ENCODE measurements at regions not wholly inside any gene's neighbourhood (a gene's known extent, or its start where the extent isn't known, plus 50 kb on each side); places are given as distances from the start of the nearest gene placed in this dataset.
A peak's percentile ranks its signal among the peaks of the same experiment; 100 is the strongest.
"Not testable (repeated sequence)": the region's sequence is repeated elsewhere in the genome, so short reads cannot be mapped to it uniquely, and the experiment has no call there.

DNA sequence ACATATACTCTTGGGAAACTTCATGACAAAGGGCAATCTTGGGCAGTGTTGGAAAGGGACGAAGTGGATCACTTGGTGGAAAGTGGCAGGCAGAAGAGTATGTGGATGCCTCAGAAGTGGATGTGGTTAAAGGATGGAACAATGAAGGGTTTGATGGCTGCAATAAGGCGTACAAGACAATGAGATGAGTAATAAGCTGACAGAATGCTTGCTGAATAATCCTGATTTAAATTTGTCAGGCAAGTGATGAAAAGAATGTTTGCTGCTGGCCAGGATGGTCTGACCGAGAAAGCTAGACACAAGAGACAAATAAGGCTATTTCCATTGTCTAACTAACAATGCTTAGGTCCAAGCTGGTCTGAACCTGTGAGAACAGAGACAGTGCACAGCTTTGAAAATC lies 61.6 kb upstream of the CEP85L start:
- DNase-seq, result no peak

GRCh38 chr6:118710616-118711015 lies 59.2 kb upstream of the CEP85L start:
- CTCF ChIA-PET, result interaction anchor here (1.9 to 2.9 kb wide), 3 partner anchors 8 to 145 kb away, joined by 9 to 13 read pairs (median 13); no protein-coding TSS in a partner anchor
- Mint-ChIP-seq H3K9me3 (no peaks in the 10 kb centered on the region), H3K4me1 (peaks cover 60% of the 10 kb centered on the region), H3K27ac (peak overlapping the region; percentile 97), H3K27me3 (no peaks in the 10 kb centered on the region), H3K4me3 (peak overlapping the region; percentile 96), H3K36me3 (peaks cover 28% of the 10 kb centered on the region)
- DNase-seq, result no peak

More for the DNA sequence above, 61.6 kb upstream of the CEP85L start:
- peaks cover 13% of the 10 kb centered on the region for H3K36me3 Mint-ChIP-seq
- peaks cover 38% of the 10 kb centered on the region for H3K4me1 Mint-ChIP-seq
- no peaks in the 10 kb centered on the region for H3K9me3 Mint-ChIP-seq
- CTCF ChIA-PET, result no interaction called here
- H3K27ac Mint-ChIP-seq, result no peak overlapping the region
- H3K27me3 Mint-ChIP-seq, result no peaks in the 10 kb centered on the region
- H3K4me3 Mint-ChIP-seq, result no peak overlapping the region

DNA sequence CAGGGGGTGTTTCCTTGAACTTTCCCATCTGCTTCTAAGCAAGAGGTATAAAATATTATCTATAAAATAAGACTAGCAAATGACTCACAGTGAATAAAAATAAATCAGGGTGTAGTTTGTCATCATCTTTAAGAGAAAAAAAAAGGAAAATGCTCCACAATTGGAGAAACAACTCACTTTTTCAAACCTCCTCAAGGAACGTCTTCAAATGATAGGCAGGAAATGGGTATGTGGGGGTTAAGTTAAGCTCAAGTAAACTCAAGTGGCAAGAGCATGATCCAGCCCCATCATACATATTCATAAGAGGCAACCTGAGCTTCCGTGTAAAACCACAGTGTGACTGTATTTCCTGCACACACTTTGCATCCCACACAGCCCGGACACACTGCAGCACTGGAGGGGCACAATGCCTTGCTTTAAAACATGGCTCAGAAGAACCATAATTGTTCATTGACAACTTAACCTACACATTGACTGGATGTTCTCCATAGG lies 58.5 kb upstream of the CEP85L start:
- H3K4me1 Mint-ChIP-seq, result peaks cover 67% of the 10 kb centered on the region
- H3K27me3 Mint-ChIP-seq, result no peaks in the 10 kb centered on the region
- CTCF ChIA-PET, result interaction anchor here (0.6 to 2.9 kb wide), 12 partner anchors 9 to 185 kb away, joined by 3 to 13 read pairs (median 4); partner anchors contain the start of gene CEP85L
- H3K4me3 Mint-ChIP-seq, result peak overlapping the region; percentile 96
- no peaks in the 10 kb centered on the region for H3K9me3 Mint-ChIP-seq
- H3K27ac Mint-ChIP-seq, result peak overlapping the region; percentile 97
- DNase-seq, result peak; percentile 84
- H3K36me3 Mint-ChIP-seq, result peaks cover 32% of the 10 kb centered on the region

- H3K27ac Mint-ChIP-seq, result peak overlapping the region; percentile 97
- peaks cover 76% of the 10 kb centered on the region for H3K4me1 Mint-ChIP-seq
- H3K9me3 Mint-ChIP-seq, result no peaks in the 10 kb centered on the region
- H3K27me3 Mint-ChIP-seq, result no peaks in the 10 kb centered on the region
- H3K36me3 Mint-ChIP-seq, result peaks cover 38% of the 10 kb centered on the region
- peak overlapping the region; percentile 96 for H3K4me3 Mint-ChIP-seq
- no peak for DNase-seq
- CTCF ChIA-PET, result interaction anchor here (0.6 to 3.3 kb wide), 14 partner anchors 10 to 148 kb away, joined by 3 to 13 read pairs (median 3); partner anchors contain the start of gene CEP85L
Measured at GRCh38 chr6:118708744-118709143, 57.4 kb upstream of the CEP85L start.

- H3K27me3 Mint-ChIP-seq, result no peaks in the 10 kb centered on the region
- CTCF ChIA-PET, result interaction anchor here (0.8 to 3.3 kb wide), 5 partner anchors 11 to 143 kb away, joined by 3 to 13 read pairs (median 10); no protein-coding TSS in a partner anchor
- H3K36me3 Mint-ChIP-seq, result peaks cover 38% of the 10 kb centered on the region
- H3K27ac Mint-ChIP-seq, result peak overlapping the region; percentile 97
- no peaks in the 10 kb centered on the region for H3K9me3 Mint-ChIP-seq
- no peak for DNase-seq
- H3K4me3 Mint-ChIP-seq, result peak overlapping the region; percentile 96
- peaks cover 73% of the 10 kb centered on the region for H3K4me1 Mint-ChIP-seq
Measured at GRCh38 chr6:118708055-118708454, 56.7 kb upstream of the CEP85L start.

- peak overlapping the region; percentile 83 for H3K27ac Mint-ChIP-seq
- CTCF ChIA-PET, result interaction anchor here (0.6 to 3.3 kb wide), 3 partner anchors 10 to 141 kb away, joined by 4 to 10 read pairs (median 6); no protein-coding TSS in a partner anchor
- H3K4me1 Mint-ChIP-seq, result peaks cover 65% of the 10 kb centered on the region
- no peaks in the 10 kb centered on the region for H3K27me3 Mint-ChIP-seq
- H3K9me3 Mint-ChIP-seq, result no peaks in the 10 kb centered on the region
- H3K36me3 Mint-ChIP-seq, result peaks cover 43% of the 10 kb centered on the region
- H3K4me3 Mint-ChIP-seq, result peak overlapping the region; percentile 96
- no peak for DNase-seq
Measured at GRCh38 chr6:118706702-118707101, 55.3 kb upstream of the CEP85L start.

DNA sequence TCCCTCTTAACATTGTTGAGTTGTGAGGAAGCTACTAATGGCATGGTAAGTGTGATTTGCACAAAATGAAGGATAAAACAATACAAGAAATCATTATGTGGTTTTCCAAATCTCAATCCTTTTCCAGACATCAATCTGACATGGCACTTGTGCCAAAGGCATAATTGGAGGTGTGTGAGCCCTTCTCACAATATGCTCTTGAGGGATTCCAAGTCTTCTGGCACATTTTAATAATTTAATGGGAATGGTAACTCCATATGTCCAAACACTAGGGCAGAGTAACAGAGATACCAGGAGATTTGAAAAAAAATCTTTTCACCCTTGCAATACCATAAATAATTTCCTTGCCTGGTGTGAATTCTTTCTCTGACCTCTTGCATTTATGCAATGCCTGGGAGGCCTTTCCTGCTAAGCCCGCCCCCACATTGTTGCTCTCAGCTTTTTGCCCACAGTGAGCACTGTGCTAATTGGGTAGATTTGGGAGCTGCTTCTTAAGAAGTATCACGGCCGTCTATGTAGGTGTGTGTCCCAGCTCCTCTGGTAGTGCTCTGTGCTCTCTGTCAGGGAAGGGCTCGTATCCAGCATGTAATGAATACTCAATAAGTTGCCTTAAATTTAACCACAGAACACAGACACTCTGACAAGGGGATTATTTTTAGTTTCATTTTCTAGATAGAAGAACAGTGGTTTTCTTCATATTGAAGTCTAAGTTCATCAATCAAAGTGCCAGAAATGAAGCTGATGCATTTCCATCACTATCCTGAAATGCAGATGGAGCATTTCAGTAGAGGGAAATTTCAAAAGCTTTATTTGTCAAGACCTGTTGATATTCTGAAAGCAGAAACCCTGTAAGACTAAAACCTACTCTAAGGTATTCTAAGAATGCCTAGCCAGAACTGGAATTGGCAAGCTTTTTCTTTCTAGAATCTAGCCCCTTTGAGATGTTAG lies 54.4 kb upstream of the CEP85L start:
- Mint-ChIP-seq H3K4me3 (peak overlapping the region; percentile 96), H3K9me3 (peaks cover 2% of the 10 kb centered on the region), H3K36me3 (peaks cover 50% of the 10 kb centered on the region), H3K27ac (peak overlapping the region; percentile 83), H3K4me1 (peaks cover 56% of the 10 kb centered on the region), H3K27me3 (no peaks in the 10 kb centered on the region)
- peak; percentile 28 for DNase-seq
- CTCF ChIA-PET, result interaction anchor here (0.6 to 3.3 kb wide), 7 partner anchors 9 to 191 kb away, joined by 3 to 10 read pairs (median 4); partner anchors contain the start of gene CEP85L

DNA sequence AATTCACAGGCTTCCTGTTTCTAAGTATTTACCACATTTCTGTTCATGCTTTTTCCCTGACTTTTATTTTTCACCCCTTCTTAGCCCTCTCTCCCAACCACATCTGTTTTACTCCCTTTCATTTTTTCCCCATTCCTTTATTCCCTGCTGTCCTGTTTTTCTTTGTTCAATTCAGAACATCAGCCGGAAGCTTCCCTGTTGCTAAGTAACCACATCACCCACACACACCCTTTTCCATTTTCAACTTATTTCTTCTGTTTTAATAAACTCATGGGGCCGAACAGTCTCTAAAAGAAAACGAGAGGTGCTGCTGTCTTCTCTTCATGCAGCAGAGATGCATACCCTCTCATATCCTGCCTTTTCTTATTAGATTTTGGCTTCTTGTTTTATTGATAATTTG lies 53.5 kb upstream of the CEP85L start:
- peak overlapping the region; percentile 76 for H3K27ac Mint-ChIP-seq
- H3K27me3 Mint-ChIP-seq, result no peaks in the 10 kb centered on the region
- peaks cover 57% of the 10 kb centered on the region for H3K36me3 Mint-ChIP-seq
- H3K9me3 Mint-ChIP-seq, result peaks cover 2% of the 10 kb centered on the region
- H3K4me3 Mint-ChIP-seq, result peak overlapping the region; percentile 96
- CTCF ChIA-PET, result interaction anchor here (0.9 to 1.8 kb wide), 5 partner anchors 21 to 191 kb away, joined by 3 to 4 read pairs (median 4); partner anchors contain the start of gene CEP85L
- peaks cover 55% of the 10 kb centered on the region for H3K4me1 Mint-ChIP-seq
- DNase-seq, result no peak

DNA sequence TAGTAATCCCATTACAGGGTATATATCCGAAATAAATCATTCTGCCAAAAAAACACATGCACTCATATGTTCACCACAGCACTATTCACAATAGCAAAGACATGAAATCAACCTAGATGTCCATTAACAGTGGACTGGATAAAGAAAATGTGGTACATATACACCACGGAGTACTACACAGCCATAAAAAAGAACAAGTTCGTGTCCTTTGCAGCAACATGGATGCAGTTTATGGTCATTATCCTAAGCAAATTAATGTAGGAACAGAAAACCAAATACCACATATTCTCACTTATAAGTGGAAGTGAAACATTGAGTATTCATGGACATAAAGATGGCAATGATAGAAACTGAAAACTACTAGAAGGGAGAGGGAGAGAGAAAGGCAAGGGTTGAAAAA lies 49.9 kb upstream of the CEP85L start:
- H3K4me1 Mint-ChIP-seq, result peaks cover 38% of the 10 kb centered on the region
- peaks cover 66% of the 10 kb centered on the region for H3K36me3 Mint-ChIP-seq
- H3K27me3 Mint-ChIP-seq, CTCF ChIA-PET, H3K9me3 Mint-ChIP-seq, H3K27ac Mint-ChIP-seq, H3K4me3 Mint-ChIP-seq, DNase-seq: not testable (repeated sequence)
